OCI-LY3 (cell line): ENCODE measurements at regions not wholly inside any gene's neighbourhood (a gene's known extent, or its start where the extent isn't known, plus 50 kb on each side); places are given as distances from the start of the nearest gene placed in this dataset.

ENCODE experiments used
- H2AFZ ChIP-seq: fragments of 200-600, 300-600 bp; shearing (Covaris generic); 2 replicates; pipeline ENCODE4 v1.6.0; 2014; ENCODE audit warnings: antibody characterized with exemption, low read depth, low read length
- H3K27ac ChIP-seq: fragments of 200-600, 300-600 bp; sonication (generic); 2 replicates; pipeline ENCODE4 v1.5.1; 2014; ENCODE audit warnings: mild to moderate bottlenecking, low read length, moderate library complexity, mixed read lengths
- H3K27me3 ChIP-seq: fragments of 200-600, 300-600 bp; sonication (generic); 2 replicates; pipeline ENCODE4 v1.6.1; 2014; ENCODE audit warnings: low read depth, low read length, mixed read lengths
- H3K36me3 ChIP-seq: fragments of 200-600, 300-600 bp; sonication (generic); replicated peaks from 2 replicates; pipeline ENCODE3; 2014; ENCODE audit warnings: low read depth, low read length, mixed read lengths
- H3K4me1 ChIP-seq: fragments of 300-600, 200-600 bp; sonication (generic); 2 replicates; pipeline ENCODE4 v1.6.1; 2014; ENCODE audit warnings: low read length, mixed read lengths
- H3K4me2 ChIP-seq: fragments of 200-600, 300-600 bp; sonication (generic); 2 replicates; pipeline ENCODE4 v1.6.1; 2014; ENCODE audit warnings: low read length, mixed read lengths
- H3K4me3 ChIP-seq: fragments of 300-600, 200-600 bp; sonication (generic); 2 replicates; pipeline ENCODE4 v1.5.1; 2014; ENCODE audit warnings: antibody characterized with exemption, mild to moderate bottlenecking, low read length, moderate library complexity
- H3K79me2 ChIP-seq: fragments of 300-600, 200-600 bp; shearing (Covaris generic); 2 replicates; pipeline ENCODE4 v1.6.1; 2014; ENCODE audit warnings: mild to moderate bottlenecking, low read length, mixed read lengths
- H3K9ac ChIP-seq: fragments of 300-600, 200-600 bp; shearing (Covaris generic); 2 replicates; pipeline ENCODE4 v1.6.0; 2014; ENCODE audit warnings: mild to moderate bottlenecking, low read length, moderate library complexity
- H3K9me3 ChIP-seq: fragments of 200-600, 300-600 bp; shearing (Covaris generic); 2 replicates; pipeline ENCODE4 v1.6.1; 2014; ENCODE audit warnings: low read length, mixed read lengths; ENCODE audit not compliant: insufficient read depth
- H4K20me1 ChIP-seq: fragments of 200-600, 300-600 bp; sonication (generic); 2 replicates; pipeline ENCODE4 v1.6.1; 2016; ENCODE audit warnings: low read length, mixed read lengths; ENCODE audit not compliant: insufficient read depth
- CTCF ChIP-seq: fragments of 200-600, 300-600 bp; sonication (generic); IDR thresholded peaks from 2 replicates; pipeline ENCODE4 v1.5.1; 2014; ENCODE audit warnings: antibody characterized with exemption, low read length, low read depth
- EZH2phosphoT487 ChIP-seq: fragments of 200-600 bp; shearing (Covaris generic); IDR thresholded peaks from 2 replicates; pipeline ENCODE4 v1.6.1; 2018; ENCODE audit warnings: antibody characterized with exemption, mixed run types, low read depth

- Histone ChIP-seq H3K27me3 (no peaks in the 10 kb centered on the region), H3K9me3 (no peaks in the 10 kb centered on the region), H3K4me3 (no peak overlapping the region), H3K27ac (no peak overlapping the region), H2AFZ (no peak overlapping the region), H3K4me2 (no peak overlapping the region), H3K4me1 (peaks cover 12% of the 10 kb centered on the region), H3K9ac (no peak overlapping the region), H3K36me3 (no peaks in the 10 kb centered on the region), H3K79me2 (no peaks in the 10 kb centered on the region), H4K20me1 (no peaks in the 10 kb centered on the region)
- no peak for TF ChIP-seq CTCF
- no peak for TF ChIP-seq EZH2phosphoT487
Measured at GRCh38 chr13:81795710-81796109, 1454.8 kb upstream of the SPRY2 start.

GRCh38 chr13:81791641-81792040 is 1450.7 kb upstream of the SPRY2 start:
- no peaks in the 10 kb centered on the region for H3K79me2 ChIP-seq
- H3K36me3 ChIP-seq: no peaks in the 10 kb centered on the region
- H3K4me2 ChIP-seq: no peak overlapping the region
- H2AFZ ChIP-seq: no peak overlapping the region
- H3K4me1 ChIP-seq: peaks cover 4% of the 10 kb centered on the region; the same call in 1 of the 2 replicates
- TF ChIP-seq EZH2phosphoT487 (no peak), CTCF (no peak)
- no peaks in the 10 kb centered on the region for H3K27me3 ChIP-seq
- no peak overlapping the region for H3K27ac ChIP-seq
- no peak overlapping the region for H3K4me3 ChIP-seq
- no peak overlapping the region for H3K9ac ChIP-seq
- H4K20me1 ChIP-seq: no peaks in the 10 kb centered on the region
- H3K9me3 ChIP-seq: no peaks in the 10 kb centered on the region

GRCh38 chr13:81781471-81781870 is 1440.5 kb upstream of the SPRY2 start:
- Histone ChIP-seq H3K9ac (no peak overlapping the region), H3K27ac (no peak overlapping the region), H3K4me1 (no peaks in the 10 kb centered on the region), H3K4me3 (no peak overlapping the region), H3K9me3 (no peaks in the 10 kb centered on the region), H3K4me2 (no peak overlapping the region), H2AFZ (no peak overlapping the region), H3K79me2 (no peaks in the 10 kb centered on the region), H3K27me3 (no peaks in the 10 kb centered on the region), H3K36me3 (no peaks in the 10 kb centered on the region), H4K20me1 (no peaks in the 10 kb centered on the region)
- no peak for TF ChIP-seq EZH2phosphoT487
- TF ChIP-seq CTCF: no peak

GRCh38 chr13:81779876-81780275 is 1439.0 kb upstream of the SPRY2 start:
- Histone ChIP-seq H3K36me3 (no peaks in the 10 kb centered on the region), H3K9ac (no peak overlapping the region), H3K4me2 (no peak overlapping the region), H3K4me1 (no peaks in the 10 kb centered on the region), H3K27me3 (no peaks in the 10 kb centered on the region), H3K9me3 (no peaks in the 10 kb centered on the region), H3K4me3 (no peak overlapping the region), H4K20me1 (no peaks in the 10 kb centered on the region), H3K79me2 (no peaks in the 10 kb centered on the region), H2AFZ (no peak overlapping the region), H3K27ac (no peak overlapping the region)
- no peak for TF ChIP-seq CTCF
- TF ChIP-seq EZH2phosphoT487: no peak
